ENCODE measurements at regions not wholly inside any gene's neighbourhood (a gene's known extent, or its start where the extent isn't known, plus 50 kb on each side); places are given as distances from the start of the nearest gene placed in this dataset.

GRCh38 chr12:75782069-75782581, 249.5 kb downstream of the PHLDA1 start:
- TF ChIP-seq CTCF (IDR thresholded peaks at IDR 0.05) (no peak), EZH2 (IDR thresholded peaks at IDR 0.05) (no peak), EZH2phosphoT487 (IDR thresholded peaks at IDR 0.05) (no peak)
